HG02798 (cell line): ENCODE measurements at regions not wholly inside any gene's neighbourhood (a gene's known extent, or its start where the extent isn't known, plus 50 kb on each side); places are given as distances from the start of the nearest gene placed in this dataset.

Experiments
- ATAC-seq: cut with Tn5 transposase; IDR thresholded peaks from one replicate; pipeline ENCODE4 v1.9.1; 2021; ENCODE audit warnings: mild to moderate bottlenecking; ENCODE audit not compliant: unreplicated experiment, poor library complexity

DNA sequence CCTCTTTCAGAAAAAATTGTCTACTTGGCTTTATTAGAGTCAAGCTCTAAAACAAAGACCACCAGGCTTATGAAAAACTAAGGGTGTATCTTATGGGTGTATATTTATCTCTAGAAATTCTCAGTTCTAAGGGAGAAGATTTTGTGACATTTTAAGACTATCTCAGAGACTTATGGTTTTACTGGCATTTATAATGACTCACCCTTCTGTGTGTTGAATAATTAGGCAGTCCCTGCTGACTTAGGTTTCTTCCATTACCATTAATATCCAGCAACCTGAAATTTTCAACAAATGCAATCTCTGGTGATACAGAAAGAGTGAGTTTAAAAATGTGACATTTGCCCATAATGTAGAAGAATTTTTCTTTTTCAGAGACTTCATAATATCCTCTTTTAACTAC, 1015.0 kb upstream of the AGA start:
- ATAC-seq: no peak

DNA sequence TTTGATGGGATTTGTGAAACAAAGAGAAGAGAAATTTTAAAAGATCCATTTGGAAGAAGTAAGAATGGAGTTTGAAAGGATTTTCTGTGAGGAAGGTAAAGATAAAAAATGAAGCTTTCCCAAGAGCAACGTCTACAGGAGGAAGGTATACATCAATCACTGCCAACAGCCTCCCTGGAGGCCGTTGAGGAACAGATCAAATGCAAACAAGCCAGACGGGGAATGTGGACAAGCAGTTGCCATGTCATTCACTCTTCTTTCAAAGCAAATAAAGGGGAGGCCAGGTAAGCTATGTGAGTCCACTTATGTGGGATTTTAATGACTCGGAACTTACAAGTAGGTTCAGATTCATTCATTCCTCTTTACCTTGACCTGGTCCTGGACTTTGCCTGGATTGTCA, 1020.5 kb upstream of the AGA start:
- ATAC-seq: no peak

DNA sequence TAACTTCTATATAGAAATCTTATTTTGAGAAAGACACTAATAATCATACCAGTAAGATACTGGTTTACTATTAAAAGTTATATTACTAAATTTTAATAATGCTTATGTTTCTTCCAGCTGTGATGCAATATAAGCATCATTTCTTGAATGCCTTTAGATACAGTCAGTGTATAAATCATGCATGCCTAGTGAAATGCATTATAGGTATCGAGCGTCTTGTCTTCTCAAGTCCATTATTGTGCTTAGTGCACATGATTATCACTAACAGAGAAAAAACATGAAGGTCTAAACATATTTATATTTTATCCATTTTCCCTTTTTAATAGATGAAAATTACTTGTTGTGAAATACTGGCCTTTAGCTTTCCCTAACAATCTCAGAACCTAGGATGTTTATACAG, 1021.5 kb upstream of the AGA start:
- ATAC-seq: no peak

DNA sequence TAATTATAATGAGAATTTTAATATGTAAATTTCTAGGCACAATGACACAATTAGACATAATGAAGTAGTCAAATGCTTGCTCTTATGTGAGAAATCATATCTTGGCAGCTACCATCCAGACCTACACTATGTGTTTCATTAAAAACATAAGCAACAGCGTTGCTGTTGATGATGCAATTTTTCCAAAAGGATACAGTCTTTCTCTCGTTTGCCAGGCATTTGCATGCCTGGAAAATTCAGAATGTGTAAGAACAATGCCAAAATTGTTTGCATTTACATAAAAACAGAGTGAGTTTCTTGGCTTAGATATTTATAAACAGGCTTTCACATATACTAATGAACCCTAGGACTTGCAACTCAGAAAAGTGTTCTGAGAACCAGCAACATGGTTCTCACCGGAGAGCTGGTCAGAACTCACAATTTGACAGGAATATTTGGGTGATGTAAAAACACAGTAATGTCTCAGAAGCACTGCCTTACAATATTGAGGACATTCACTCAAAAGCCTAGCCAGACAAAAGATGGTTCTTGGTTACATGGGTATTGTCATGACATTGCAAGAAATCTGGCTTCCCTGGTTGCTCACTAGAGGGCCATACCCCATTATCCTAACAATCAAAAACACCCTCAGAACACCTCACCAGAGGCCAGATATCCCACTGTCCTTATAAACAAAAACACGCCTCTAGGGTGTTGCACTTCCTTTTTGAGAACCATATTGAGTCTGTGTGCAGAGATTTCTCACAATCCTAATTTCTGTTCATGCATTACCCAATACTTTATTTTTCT, 1029.0 kb upstream of the AGA start:
- ATAC-seq: no peak

DNA sequence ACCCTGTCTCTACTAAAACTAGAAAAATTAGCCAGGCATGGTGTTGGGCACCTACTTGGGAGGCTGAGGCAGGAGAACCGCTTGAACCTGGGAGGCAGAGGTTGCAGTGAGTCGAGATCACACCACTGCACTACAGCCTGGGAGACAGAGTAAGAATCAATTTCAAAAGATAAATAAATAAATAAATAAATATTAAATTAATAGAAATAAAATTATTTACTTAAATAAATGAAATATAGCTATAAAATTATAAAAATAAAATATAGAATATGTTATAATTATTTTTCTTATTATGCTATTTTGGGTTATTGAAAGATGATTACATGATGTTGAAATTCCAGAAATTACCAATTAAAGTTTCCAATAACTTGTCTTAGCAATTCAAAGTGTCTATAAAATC, 1029.8 kb upstream of the AGA start:
- no peak for ATAC-seq

DNA sequence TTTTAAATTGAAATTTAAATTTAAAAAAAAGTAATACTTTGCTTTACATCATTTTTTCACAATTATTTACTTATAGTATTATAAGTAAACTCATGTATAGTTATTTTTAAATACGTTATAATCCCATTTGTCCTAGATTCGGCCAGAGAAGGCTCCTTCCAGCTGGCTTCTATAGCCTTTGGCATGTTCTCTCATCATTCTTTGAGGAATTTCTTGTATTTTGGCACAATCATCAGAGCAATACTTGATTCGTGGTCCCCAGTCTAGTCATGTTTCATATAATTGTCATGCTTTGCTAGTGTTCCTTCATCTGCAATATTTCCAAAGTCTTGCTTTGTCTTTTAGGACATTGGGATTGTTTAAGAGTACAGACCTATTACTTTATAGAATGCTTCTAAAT, 1037.9 kb upstream of the AGA start:
- ATAC-seq: no peak

DNA sequence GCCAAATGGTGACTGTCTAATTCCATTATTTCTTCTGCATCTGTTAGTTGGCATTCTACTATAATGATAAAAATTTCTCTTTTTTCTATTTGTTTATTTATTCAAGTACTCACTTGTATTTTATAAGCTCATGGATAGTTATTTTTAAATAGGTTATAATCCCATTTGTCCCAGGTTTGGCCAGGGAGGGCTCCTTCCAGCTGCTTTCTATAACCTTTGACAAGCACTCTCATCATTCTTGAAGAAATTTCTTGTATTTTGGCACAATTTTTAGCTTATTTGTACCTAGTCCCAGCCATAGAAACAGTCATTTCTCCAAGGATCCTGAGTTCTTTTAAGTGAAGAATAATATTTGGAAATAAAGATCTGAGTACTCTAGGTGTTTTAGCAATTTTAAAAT, 1038.6 kb upstream of the AGA start:
- no peak for ATAC-seq

DNA sequence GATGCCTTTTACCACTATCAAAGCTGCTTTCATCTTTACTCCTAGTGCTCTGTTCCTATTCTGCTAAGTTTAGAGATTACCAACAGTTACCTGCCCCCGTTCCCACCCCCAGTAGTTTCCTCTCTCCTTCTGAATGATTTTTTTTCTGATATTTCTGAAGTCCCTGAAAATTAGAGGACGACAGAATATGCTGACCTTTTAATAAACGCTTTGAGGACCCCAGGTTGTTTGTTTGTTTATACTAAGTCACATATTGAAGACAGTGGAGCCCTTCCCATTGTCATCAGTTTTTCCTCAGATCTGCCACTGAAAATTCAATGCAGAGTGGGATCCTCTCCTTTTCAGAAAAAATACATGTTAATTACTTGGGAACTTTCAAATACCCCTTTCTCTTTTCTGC, 1039.3 kb upstream of the AGA start:
- no peak for ATAC-seq

DNA sequence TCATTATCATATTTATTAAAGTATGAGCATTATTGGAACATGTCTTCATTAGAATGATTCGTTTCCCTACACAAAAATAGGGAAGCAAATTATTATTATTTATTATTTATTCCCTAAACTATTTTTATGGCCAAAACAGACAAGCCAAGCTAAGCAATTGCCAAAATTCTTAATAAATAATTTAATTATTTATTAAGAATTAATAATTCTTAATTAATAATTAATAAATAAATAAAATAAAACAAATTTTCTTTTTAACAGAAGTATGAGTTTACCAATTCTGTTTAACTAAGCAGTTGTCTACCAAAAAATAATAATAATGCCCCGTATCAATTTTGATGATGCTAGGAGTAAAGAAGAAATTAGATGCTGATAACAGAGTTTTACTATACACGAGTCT, 1080.8 kb upstream of the AGA start:
- ATAC-seq: no peak

DNA sequence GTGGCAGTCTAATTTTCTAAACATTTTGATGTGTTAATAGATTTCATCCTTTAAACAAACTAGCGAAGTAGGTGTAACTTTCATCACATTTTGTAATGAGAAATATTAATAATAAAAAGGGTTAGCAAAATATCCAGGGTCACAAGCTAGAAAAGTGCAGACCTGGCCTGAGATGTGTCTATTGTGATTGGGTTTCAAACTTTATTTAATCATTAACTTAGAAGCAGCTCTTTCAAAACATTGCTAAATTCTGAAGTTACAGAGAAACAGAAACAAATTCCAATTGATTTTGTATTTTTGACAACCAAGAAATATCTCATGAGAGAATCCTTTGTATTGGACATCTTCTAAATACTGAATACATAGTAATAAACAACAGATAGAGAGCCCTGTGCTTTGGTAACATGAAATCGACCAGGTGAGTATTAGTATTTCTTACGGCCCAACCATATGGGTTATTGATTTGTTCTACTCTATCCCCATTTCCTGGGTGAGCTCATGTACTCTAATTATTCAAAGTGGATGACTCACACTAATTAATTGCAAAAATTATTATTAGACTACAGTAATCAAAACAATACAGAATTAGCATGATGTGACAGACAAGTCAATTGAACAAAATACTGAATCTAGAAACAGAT, 1093.8 kb upstream of the AGA start:
- no peak for ATAC-seq

DNA sequence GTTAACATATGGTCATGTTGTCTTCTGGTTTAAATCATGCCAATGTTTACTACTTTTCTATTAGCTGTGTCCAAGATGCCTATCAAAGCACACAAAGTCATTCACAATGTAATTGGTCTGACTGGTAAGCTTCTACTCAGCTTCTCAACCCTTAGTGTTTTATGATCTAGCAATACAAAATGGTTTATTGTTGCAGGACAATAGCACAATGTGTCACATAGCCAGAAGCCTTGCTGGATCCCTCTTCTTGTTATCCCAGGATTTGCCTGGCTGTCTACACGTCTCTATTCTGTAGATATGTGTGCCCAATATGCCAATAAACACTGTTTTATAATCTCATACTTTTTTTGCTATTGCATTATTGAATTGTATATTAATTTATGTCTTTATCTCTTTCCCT, 1111.0 kb upstream of the AGA start:
- ATAC-seq: no peak

DNA sequence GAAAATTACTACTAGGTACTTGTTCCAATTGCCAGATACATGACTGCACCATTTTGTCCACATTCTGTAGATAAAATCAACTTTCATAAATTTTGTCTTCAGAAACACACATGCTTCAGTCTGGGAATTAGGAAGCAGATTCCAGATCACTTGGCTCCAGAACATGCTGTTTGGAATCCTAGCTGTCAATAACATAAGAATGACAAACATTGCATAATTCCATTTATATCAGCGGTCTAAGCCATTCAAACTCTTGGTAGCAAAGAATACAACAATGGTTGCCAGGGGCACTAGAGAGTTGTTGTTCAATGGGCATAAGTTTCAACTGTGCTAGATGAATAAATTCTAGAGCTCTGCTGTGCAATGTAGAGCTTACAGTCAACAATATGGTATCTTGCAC, 1112.1 kb upstream of the AGA start:
- no peak for ATAC-seq

DNA sequence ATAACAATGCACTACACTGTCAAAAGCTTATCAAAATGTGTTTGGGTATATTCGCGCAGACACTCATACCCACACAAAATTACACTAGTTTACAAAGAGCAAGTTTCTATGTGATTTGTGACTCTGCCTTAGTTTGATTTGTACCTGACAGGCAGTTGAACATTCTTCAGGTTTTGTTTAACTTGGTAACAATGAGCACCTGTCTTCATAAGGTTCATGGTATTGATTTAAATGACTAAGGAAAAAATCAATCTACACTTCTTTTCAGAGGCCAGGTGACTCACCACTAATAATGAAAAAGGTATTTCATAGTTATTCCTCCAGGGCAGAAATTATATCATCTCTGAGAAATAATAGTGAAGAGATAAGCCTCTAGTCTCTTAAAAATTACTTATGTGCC, 1114.6 kb upstream of the AGA start:
- ATAC-seq: no peak

DNA sequence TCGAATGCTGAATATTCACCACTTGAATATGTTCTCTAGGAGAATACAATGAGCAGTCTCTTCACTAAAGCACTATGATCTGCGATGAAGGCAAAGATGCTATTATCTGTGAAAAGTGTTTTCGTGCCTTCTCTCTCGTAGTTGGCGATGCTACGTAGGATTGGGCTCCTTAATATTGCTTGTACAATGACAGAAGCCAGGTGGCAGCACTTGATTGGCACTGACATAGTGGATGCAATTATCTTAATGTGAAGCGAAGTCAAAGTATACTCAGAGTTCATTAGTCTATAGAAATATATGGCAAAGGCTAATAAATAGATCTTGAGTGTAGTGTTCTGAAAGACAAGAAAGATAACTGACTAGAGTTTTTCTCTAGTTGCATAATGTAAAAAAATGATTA, 1135.7 kb upstream of the AGA start:
- no peak for ATAC-seq

DNA sequence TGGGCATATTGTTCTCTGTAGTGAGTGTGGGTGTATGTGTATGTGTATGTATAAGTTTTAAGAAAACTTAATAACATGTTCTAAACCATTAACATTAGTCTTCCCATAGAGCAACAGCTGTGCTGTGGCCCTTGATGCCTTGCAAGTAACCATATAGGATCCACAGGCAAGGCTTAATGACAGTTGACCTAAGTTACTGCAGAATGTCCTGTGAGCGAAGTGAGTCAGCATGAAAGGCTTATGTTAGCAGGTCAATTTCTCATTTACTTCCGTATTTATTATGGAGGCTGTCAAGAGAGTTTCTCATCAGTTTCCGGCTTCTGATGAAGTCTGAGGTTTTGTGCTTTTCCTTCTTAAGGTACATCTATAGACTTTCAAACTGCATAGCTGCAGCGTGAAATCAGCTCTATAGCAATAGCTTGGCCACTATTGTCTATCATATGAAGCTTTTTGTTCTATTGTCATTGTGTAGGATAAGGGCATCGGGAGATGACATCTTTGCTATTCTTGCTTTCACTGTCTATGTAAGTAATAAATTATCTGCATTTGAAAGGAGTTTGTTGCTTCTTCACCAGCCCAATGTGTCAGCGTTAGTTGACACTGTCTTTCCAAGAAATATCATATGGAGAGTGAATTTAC, 1153.4 kb upstream of the AGA start:
- no peak for ATAC-seq

DNA sequence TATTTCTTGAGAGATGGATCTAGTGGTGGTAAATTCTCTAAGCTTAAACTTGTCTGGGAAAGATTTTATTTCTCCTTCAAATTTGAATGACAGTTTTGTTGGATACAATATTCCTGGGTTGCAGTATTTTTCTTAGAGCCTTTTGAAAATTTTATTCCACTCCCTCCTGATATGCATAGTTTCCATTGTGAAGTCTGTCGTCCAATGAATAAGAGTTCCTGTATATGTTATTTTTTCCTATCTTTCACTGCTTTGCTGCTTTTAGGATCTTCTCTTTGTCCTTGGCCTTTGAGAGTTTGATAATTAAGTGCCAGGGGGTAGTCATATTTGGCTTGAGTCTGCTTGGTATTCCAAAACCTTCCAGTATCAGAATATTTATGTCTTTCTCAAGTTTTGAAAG, 1156.4 kb upstream of the AGA start:
- ATAC-seq: no peak

DNA sequence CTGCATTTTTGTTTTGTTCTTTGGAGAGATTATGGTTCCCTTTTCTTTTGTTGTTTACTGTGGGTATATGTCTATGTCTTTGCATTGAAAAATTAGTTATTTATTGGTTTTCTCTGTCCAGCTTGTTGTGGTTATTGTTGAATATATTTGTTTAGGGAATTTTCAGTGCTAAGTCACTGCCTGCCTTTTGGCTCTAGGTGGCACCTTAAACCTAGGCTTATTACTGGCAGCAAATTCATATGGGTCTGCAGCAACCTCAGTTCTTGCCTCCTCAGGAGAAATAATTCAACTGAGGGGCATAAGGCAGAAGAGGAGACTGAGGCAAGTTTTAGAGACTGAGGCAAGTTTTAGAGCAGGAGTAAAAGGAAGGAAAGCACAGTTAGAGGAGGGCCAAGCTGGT, 1157.3 kb upstream of the AGA start:
- ATAC-seq: no peak

DNA sequence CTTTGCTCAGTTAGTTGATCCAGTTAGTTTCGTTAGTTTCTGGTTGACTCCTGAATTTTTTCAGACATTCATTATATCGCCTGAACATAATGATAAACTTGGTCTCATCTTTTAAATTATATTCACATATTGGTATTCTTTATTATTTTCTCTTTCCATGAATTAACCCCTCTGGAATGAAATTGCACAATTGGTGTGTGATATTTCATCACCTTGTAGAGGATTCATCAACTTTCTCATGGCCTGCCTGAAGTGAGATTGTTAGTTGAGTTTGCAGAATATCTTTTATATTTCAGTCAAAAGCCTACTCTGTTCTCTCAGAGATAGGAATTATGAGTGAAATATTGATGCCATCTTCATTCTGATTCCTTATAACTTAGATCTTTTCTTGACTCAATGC, 1160.6 kb upstream of the AGA start:
- no peak for ATAC-seq

DNA sequence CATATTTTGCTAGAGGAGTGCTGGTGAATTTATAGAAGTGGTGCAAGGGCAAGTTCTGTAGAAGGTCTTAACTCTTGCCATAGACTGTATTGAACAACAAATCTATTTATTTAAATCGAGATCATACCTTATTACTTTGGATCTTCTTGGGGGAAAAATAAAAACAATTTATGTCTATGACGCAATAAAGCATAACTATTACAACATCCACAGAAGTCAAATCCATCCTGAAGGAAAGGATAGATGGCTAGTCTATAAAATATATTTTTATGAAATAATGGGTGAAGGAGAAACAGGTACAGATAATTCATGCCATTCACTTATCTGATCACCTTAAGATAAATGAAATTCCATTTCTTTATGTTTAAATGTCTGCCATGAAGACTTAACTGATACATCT, 1168.8 kb upstream of the AGA start:
- ATAC-seq: no peak

DNA sequence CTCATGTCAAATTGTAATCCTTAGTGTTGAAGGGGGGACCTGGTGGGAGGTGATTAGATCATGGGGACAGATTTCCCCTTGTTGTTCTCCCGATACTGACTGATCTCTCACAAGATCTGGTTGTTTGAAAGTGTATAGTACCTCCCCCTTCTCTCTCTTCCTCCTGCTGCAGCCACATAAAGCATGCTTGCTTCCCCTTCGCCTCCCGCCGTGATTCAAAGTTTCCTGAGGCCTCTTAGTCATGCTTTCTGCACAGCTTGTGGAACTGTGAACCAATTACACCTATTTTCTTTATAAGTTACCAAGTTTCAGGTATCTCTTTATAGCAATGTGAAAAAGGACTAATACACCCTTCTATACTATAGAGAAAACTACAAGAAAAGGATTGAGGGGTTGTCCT, 1170.5 kb upstream of the AGA start:
- no peak for ATAC-seq

DNA sequence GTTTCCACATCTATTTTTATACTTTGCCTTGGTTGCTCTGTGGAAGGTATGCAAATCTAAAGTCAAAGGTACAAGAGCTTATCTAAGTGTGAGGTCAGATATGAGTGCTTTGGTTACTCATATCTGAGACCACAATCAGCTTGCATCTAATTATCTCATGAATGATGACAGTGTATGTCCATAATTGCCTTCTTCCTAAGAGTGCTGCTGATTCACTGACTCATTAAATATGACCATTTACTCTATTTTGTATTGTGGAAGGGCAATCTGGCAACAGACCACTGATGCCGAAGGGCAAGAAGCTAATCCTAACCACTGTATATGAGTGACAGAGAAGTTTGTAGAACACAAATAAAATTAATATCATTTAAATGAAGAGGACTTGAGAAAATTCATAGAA, 1190.2 kb upstream of the AGA start:
- ATAC-seq: no peak

DNA sequence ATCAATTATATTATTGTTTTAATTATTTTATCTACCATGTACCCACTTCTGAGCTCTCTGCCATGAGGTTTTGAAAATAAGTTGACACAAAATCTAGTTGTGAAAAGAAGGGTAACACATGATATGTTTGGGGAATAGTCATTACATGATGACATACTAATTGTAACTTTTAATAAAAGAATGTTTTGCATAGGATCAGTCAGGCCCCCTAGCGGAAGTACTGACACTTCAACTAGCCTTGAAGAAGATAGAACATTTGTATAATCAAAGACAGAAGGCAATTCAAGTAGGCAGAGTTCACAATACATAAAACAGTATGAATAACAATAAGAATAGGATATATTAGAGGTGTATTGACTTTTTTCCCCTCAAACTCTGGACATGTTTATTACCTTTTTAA, 1191.0 kb upstream of the AGA start:
- ATAC-seq: no peak
